GM21367 (cell line): ENCODE measurements at regions not wholly inside any gene's neighbourhood (a gene's known extent, or its start where the extent isn't known, plus 50 kb on each side); places are given as distances from the start of the nearest gene placed in this dataset.
"Not testable (repeated sequence)": the region's sequence is repeated elsewhere in the genome, so short reads cannot be mapped to it uniquely, and the experiment has no call there.

Experiments used
- ATAC-seq: cut with Tn5 transposase; IDR thresholded peaks from one replicate; pipeline ENCODE4 v1.9.1; 2021; ENCODE audit not compliant: unreplicated experiment

- no peak for ATAC-seq
These were observed 52.8 kb upstream of the ADGRE5 start for GRCh38 chr19:14328406-14328805.

GRCh38 chr19:14327061-14327460, 54.2 kb upstream of the ADGRE5 start:
- not testable (repeated sequence) for ATAC-seq

- ATAC-seq: no peak
These were observed 55.4 kb upstream of the ADGRE5 start for GRCh38 chr19:14325863-14326262.

- no peak for ATAC-seq
These were observed 56.1 kb upstream of the ADGRE5 start for GRCh38 chr19:14325134-14325533.

GRCh38 chr19:14322889-14323463, 58.3 kb upstream of the ADGRE5 start:
- no peak for ATAC-seq

- no peak for ATAC-seq
These were observed 61.0 kb upstream of the ADGRE5 start for GRCh38 chr19:14320253-14320652.

- ATAC-seq: not testable (repeated sequence)
These were observed 61.5 kb upstream of the ADGRE5 start for GRCh38 chr19:14319720-14320119.

- ATAC-seq: no peak
These were observed 62.4 kb upstream of the ADGRE5 start for GRCh38 chr19:14318873-14319272.

GRCh38 chr19:14317157-14317556, 64.1 kb upstream of the ADGRE5 start:
- no peak for ATAC-seq

- no peak for ATAC-seq
These were observed 65.8 kb upstream of the ADGRE5 start for GRCh38 chr19:14315433-14315832.

GRCh38 chr19:14310055-14310454, 71.2 kb upstream of the ADGRE5 start:
- ATAC-seq: no peak

- no peak for ATAC-seq
These were observed 75.5 kb upstream of the ADGRE5 start for GRCh38 chr19:14305706-14306105.

- ATAC-seq: no peak
These were observed 80.1 kb upstream of the ADGRE5 start for GRCh38 chr19:14301150-14301549.

- no peak for ATAC-seq
These were observed 80.9 kb upstream of the ADGRE5 start for GRCh38 chr19:14300303-14300702.

GRCh38 chr19:14299224-14299827, 81.9 kb upstream of the ADGRE5 start:
- ATAC-seq: not testable (repeated sequence)

- ATAC-seq: not testable (repeated sequence)
These were observed 83.2 kb upstream of the ADGRE5 start for GRCh38 chr19:14297883-14298576.

- not testable (repeated sequence) for ATAC-seq
These were observed 86.3 kb upstream of the ADGRE5 start for GRCh38 chr19:14294974-14295373.

GRCh38 chr19:14293816-14294170, 87.5 kb upstream of the ADGRE5 start:
- ATAC-seq: not testable (repeated sequence)

GRCh38 chr19:14293101-14293815, 87.3 kb upstream of the ADGRL1 start:
- ATAC-seq: not testable (repeated sequence)

GRCh38 chr19:14289810-14290209, 83.8 kb upstream of the ADGRL1 start:
- ATAC-seq: not testable (repeated sequence)

GRCh38 chr19:14287837-14288236, 81.9 kb upstream of the ADGRL1 start:
- not testable (repeated sequence) for ATAC-seq

GRCh38 chr19:14286594-14286993, 80.6 kb upstream of the ADGRL1 start:
- not testable (repeated sequence) for ATAC-seq
